CD4-positive, alpha-beta T cell treated with Interleukin-6 at 100 ng/mL for 8 hours (primary cell): ENCODE measurements at regions not wholly inside any gene's neighbourhood (a gene's known extent, or its start where the extent isn't known, plus 50 kb on each side); places are given as distances from the start of the nearest gene placed in this dataset.

ENCODE experiments used
- DNase-seq: peaks from one replicate; pipeline ENCODE4 v3.0.0-alpha.2; 2020; ENCODE audit warnings: mixed read lengths, low spot score

- no peak for DNase-seq
These were observed 794.1 kb downstream of the BCL11B start for GRCh38 chr14:98477935-98478334.

- DNase-seq = no peak
These were observed 782.9 kb downstream of the BCL11B start for GRCh38 chr14:98489115-98489514.

GRCh38 chr14:98494582-98494981 lies 777.4 kb downstream of the BCL11B start:
- no peak for DNase-seq

- DNase-seq = no peak
These were observed 773.7 kb downstream of the BCL11B start for GRCh38 chr14:98498019-98498885.

GRCh38 chr14:98501335-98501734 lies 770.7 kb downstream of the BCL11B start:
- no peak for DNase-seq

- DNase-seq = no peak
These were observed 770.2 kb downstream of the BCL11B start for GRCh38 chr14:98501836-98502235.

GRCh38 chr14:98503086-98503815 lies 768.7 kb downstream of the BCL11B start:
- no peak for DNase-seq

DNA sequence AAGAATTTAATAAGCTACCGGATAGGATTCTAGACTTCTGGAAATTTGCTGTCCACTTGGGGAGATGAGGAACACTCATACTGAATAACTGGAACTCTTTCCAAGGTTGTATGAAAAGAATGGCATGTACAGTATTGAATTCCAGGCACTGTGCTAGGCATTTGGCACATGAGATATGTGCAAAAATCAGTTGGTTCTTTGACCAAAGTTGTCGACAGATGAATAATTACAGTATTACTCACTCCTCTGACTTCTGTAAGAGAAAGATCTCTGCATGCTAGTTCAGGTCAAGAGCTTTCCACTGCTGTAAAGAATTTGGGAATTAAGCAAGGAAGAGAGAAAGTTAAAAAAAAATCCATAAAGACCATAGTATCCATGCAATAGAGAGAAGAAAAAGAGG lies 764.7 kb downstream of the BCL11B start:
- no peak for DNase-seq

- DNase-seq = no peak
These were observed 761.6 kb downstream of the BCL11B start for GRCh38 chr14:98510392-98510791.

GRCh38 chr14:98512501-98513251 lies 759.3 kb downstream of the BCL11B start:
- DNase-seq = no peak

GRCh38 chr14:98513558-98513957 lies 758.4 kb downstream of the BCL11B start:
- no peak for DNase-seq

GRCh38 chr14:98514016-98514415 lies 758.0 kb downstream of the BCL11B start:
- no peak for DNase-seq

GRCh38 chr14:98536256-98536655 lies 735.7 kb downstream of the BCL11B start:
- no peak for DNase-seq

GRCh38 chr14:98542316-98542715 lies 729.7 kb downstream of the BCL11B start:
- DNase-seq = no peak

DNA sequence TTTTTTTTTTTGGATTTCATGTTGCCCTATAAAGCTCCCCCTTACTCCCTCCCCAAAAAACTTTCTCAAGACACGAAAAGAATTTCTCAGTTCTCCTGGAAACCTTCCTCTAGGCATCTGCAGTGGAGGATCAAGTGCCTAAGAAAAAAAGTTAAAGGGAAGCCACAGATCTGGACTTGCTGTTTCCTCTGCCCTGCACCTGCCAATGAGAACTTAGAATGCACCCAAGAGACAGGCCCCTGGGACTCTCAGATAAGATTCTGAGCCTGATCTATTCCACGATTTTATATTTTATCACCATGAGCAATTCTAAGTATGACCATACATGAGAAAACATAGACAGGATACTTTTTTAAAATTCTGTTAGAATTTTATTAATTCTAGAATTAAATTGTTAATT lies 728.9 kb downstream of the BCL11B start:
- DNase-seq = no peak

GRCh38 chr14:98544174-98544573 lies 727.8 kb downstream of the BCL11B start:
- DNase-seq = no peak

GRCh38 chr14:98545181-98545580 lies 726.8 kb downstream of the BCL11B start:
- no peak for DNase-seq

DNA sequence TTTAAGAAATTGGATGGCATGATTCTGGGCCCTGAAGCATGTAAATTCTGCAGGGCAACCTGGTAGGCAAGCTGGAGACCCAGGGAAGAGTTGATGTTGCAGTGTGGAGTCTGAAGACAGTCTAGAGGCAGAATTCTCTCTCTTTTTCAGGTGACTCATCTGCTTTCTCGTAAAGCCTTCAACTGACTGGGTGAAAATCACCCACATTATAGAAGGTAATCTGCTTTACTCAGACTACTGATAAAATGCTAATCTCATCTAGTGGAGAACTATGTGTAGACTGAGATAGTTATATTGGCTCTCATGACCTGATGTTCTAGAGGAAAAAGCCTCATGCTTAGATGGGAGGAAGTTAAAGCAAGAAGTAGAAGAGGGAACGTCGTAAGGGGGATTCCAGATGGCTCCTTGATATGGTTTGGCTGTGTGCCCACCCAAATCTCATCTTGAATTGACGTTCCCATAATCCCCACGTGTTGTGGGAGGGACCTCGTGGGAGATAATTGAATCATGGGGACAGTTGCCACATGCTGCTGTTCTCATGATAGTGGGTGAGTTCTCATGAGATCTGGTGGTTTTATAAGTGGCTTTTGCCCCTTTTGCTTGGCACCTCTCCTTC lies 723.8 kb downstream of the BCL11B start:
- DNase-seq = no peak

GRCh38 chr14:98551028-98551427 lies 721.0 kb downstream of the BCL11B start:
- DNase-seq = no peak

- DNase-seq = no peak
These were observed 716.6 kb downstream of the BCL11B start for GRCh38 chr14:98555440-98555839.

DNA sequence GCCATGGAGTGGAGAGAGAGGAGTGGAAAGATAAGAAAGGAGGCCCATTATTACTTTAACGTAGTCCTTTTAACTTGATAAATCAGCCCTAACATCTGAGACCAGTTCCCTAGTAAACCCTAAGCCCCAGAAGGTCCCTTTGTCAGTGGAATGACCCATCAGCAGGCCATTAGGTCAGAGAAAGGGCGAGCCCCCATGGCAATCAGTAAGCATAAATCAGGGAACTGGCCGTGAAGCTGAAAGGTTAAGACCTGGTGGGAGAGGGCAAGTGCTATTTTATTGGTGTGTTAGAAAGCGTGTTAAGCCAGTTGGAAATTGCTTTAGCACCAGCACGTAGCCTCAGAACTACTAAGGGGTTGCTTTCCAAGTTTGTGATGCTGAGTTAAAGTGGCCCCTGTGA lies 708.0 kb downstream of the BCL11B start:
- DNase-seq = no peak

- DNase-seq = no peak
These were observed 707.5 kb downstream of the BCL11B start for GRCh38 chr14:98564541-98564940.
